SW 1271 (cell line): ENCODE measurements at regions not wholly inside any gene's neighbourhood (a gene's known extent, or its start where the extent isn't known, plus 50 kb on each side); places are given as distances from the start of the nearest gene placed in this dataset.
A peak's percentile ranks its signal among the peaks of the same experiment; 100 is the strongest.

Source experiments
- DNase-seq, 2 experiments: peaks; one replicate each; lab custom pipeline; 2025; lab: John Stamatoyannopoulos, UW

DNA sequence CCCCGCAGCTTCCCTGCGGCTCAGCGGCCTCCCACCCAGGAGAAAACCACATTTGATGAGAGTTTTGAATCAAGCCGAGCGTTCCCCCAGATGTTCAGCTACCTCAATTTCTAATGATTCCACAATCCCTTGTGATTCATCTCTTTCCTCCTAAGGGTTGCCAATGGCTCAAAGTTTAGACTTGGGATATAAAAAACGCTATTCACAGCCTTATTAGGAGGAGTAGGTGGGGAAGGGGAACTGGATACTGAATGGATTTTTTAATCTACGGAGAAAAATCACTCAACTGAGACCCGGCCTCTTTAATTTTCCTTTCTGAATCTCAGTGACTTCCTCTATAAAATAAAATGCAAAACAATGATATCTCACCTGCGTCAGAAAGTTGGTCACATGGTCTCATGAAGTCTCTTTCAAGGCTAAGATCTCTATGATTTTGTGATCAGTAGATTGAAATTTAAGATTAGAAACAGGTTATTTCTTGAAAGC, 192.6 kb upstream of the TCF4 start:
- DNase-seq, result no peak

- DNase-seq, result no peak
Observed at GRCh38 chr18:55779691-55780585, 191.9 kb upstream of the TCF4 start.

DNA sequence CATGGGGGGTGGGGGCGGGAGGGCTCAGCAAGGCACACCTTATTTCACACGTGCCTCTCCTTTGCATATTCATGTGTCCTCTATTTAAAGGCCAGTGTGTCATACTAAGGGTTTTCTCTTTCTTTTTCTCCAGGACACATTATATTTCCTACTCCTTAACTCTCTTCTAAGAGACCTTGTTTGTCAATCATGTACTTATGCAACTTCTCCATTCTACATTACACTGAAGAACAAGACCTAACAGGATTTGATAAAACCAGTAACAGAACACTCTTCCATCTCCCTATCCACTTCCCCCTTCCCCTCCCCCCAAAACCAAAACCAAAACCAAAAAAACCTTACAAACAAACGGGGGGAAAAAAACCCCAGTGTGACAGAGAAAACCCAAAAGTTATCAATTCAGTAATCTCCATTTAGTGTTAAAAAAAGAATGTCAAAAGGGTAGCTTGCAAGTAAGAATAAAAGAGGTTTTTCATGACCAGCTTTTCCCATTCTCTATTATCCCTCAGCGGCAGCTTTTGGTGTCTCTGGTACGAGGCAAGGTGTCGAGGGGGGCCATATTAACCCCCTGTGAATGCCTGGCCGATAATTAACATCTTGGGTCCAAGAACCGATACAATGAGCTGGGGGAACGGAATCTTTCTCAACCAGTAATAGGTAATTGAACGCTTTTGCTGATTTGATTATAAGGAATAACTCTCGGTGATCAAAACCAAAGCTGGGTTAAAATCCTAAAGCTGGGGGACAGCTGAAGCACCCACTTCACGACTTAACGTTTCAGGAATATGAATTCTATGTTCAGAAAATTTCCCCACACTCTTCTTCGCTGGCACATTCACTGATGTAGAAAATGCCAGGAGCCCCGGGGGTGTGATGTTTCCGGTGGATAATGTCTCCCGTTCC, 191.0 kb upstream of the TCF4 start:
- no peak for DNase-seq

GRCh38 chr18:55777666-55778304, 189.8 kb upstream of the TCF4 start:
- no peak for DNase-seq

- no peak for DNase-seq
Observed at GRCh38 chr18:55775972-55776371, 188.0 kb upstream of the TCF4 start.

- no peak for DNase-seq
Observed at GRCh38 chr18:55774505-55774904, 186.5 kb upstream of the TCF4 start.

GRCh38 chr18:55768255-55768654, 180.3 kb upstream of the TCF4 start:
- DNase-seq, result peak in 1 of 2 experiments; percentile 23

DNA sequence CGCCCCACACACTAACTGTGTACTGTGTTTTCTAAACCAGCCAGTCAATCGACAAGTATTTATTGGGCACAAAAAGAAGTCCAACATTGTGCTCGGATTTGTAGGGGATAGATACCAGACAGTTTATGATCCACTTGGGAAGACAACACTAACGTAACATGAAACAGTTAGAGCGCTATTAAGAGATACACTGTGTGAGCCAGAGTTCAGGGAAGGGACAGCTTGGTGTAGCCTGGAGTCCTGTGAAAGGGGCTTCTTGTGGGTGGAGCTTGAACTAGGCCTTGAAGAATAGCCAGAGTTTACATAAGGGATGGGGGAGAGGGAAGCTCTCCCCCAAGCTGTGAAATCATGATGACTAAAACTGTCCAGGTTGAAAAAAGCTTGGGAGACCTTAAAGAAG, 176.4 kb upstream of the TCF4 start:
- DNase-seq, result no peak

GRCh38 chr18:55763805-55764204, 175.8 kb upstream of the TCF4 start:
- no peak for DNase-seq

- DNase-seq, result peak in 1 of 2 experiments; percentile 20
Observed at GRCh38 chr18:55763298-55763697, 175.3 kb upstream of the TCF4 start.

DNA sequence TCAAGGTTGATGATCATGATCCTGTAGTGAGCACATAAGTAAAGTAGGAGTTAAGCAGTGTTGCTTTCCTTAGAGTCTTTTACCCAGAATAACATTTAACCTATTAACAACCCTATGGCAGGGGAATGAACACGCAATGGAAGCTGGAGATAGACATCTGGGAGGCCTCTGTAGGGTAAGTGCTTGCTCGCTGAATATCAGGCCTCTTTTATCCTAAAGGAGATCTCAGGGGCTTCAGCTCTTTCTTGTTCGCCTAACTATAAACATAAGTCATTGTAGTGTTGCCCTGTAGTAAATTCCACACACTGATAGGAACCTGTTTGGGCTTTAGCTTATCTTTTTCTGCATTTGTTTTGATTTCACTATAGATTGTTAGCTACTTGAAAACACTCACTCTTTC, 174.4 kb upstream of the TCF4 start:
- no peak for DNase-seq

DNA sequence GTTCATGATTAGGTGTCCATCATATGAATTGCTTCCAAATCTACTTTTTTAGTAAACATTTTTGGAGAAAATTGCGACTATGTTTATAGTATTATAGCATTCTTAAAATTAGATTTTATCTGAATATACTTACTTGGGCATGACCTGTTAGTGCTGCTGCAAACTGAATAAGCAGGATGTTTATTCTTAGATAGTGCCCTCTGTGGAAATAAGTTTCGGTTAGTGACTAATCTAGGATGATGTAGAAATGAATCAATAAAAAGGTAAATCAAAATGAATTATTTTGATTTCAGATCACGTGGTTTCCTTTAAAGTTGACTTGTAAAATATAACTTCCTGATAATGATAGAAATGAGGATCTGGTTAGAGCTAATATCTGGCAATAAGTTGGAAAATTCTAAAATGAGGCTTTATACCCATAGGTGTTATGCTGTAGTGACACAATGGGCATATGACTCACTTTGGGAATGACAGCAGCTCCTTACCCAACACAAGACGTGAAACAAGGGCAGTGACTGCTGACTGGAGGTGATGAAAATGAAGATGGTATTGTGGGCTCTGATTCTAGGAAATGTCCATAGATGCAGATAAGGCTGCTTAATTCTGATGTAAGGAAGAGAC, 165.8 kb upstream of the TCF4 start:
- peak in 1 of 2 experiments; percentile 12 for DNase-seq

DNA sequence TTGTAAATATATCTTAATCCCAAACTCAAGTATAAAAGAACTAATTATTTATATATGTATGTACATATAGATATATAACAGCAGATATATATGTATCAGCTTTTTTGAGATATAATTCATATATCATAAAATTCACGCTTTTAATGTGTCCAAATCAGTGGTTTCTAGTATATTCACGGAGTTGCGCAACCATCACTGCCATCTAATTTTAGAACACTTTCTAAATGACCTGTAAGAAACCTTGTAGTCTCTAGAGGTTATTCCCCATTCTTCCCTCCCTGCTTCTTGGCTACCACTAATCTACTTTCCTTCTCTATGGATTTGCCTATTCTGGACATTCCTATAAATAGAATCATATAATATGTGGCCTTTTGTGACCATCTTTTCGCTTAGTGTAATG, 163.5 kb upstream of the TCF4 start:
- DNase-seq, result no peak

- DNase-seq, result no peak
Observed at GRCh38 chr18:55748227-55748738, 160.3 kb upstream of the TCF4 start.

GRCh38 chr18:55744206-55744605, 156.2 kb upstream of the TCF4 start:
- no peak for DNase-seq

- no peak for DNase-seq
Observed at GRCh38 chr18:55743736-55744135, 155.7 kb upstream of the TCF4 start.

DNA sequence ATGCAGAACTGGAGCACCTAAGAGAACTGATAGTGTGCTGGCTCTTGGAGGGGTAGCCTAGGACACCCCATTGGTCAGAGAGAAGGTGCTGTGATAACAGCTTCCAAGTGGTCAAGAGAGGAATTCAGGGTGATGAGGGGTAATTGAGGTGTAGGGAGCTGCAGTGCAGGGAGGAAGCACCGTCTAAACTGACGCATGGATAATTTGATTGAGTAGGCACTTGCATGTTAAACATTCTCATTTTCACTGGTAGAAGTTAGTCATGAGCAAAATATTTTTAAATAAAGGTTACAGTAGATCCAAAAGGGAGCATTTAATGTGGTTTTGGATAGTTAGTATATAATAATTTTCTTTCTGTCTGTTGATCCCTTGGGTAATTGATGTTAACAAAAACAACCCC, 155.1 kb upstream of the TCF4 start:
- DNase-seq, result no peak

- no peak for DNase-seq
Observed at GRCh38 chr18:55739488-55739887, 151.5 kb upstream of the TCF4 start.

- DNase-seq, result no peak
Observed at GRCh38 chr18:55738483-55739114, 150.6 kb upstream of the TCF4 start.

GRCh38 chr18:55737781-55738468, 149.9 kb upstream of the TCF4 start:
- no peak for DNase-seq
